K562 (cell line): ENCODE measurements at regions not wholly inside any gene's neighbourhood (a gene's known extent, or its start where the extent isn't known, plus 50 kb on each side); places are given as distances from the start of the nearest gene placed in this dataset.

Source experiments
- ATAC-seq: fragments of 200-7000 bp; cut with Tn5 transposase; 3 replicates; pipeline ENCODE4 v1.9.1; 2020; ENCODE audit warnings: moderate library complexity
- BruUV-seq: library from RNA; stranded (reverse); fragments of 400-500 nt; replicated peaks from 2 replicates; lab custom pipeline; 2021; lab: Mats Ljungman, UMichigan
- CTCF ChIA-PET: fragments of 300-600 bp; formaldehyde crosslinking; extraction: SDS; loops from one replicate; lab custom pipeline; 2021; ENCODE audit warnings: low intra/inter-chr PET ratio; lab: Yijun Ruan, JAX
- POLR2A ChIA-PET: fragments of 300-600, 350-650 bp; sonication (Branson Sonifier 250); formaldehyde crosslinking; extraction: SDS; loops from one replicate; lab custom pipeline; 2021; ENCODE audit warnings: antibody characterized with exemption, inconsistent platforms; lab: Yijun Ruan, JAX
- DNase-seq, 4 experiments: peaks; one replicate each; pipeline versions ENCODE4 v3.0.0 to v3.0.0-alpha.2; 2011 to 2018; ENCODE audit warnings: low spot score in 3 of 4, mixed read lengths in 3 of 4; ENCODE audit errors: extremely low read depth in 1 of 4
- FAIRE-seq: peaks from 2 replicates; lab custom pipeline; 2011; peaks lifted over from hg19 to GRCh38; lab: Jason Lieb, UNC
- H2AFZ ChIP-seq: 2 replicates; pipeline ENCODE4 v1.6.0; 2011; ENCODE audit warnings: low read depth, low read length, control low read depth, inconsistent platforms
- H3K27ac ChIP-seq: fragments of 200-600 bp; 3 replicates; pipeline ENCODE4 v1.8.0; 2011; ENCODE audit warnings: low read depth, mild to moderate bottlenecking, control low read depth, inconsistent platforms, low read length, moderate library complexity, mixed read lengths; ENCODE audit errors: extremely low read depth
- H3K27me3 ChIP-seq, 2 experiments: fragments of 300-600 bp in 1 of 2; 2 replicates in 1 of 2; 3 replicates in 1 of 2; pipeline versions ENCODE4 v1.6.0 to v1.8.0; 2011; ENCODE audit warnings: inconsistent platforms in 2 of 2, low read length in 2 of 2, mild to moderate bottlenecking in 1 of 2, mixed read lengths in 1 of 2, moderate library complexity in 1 of 2; ENCODE audit not compliant: control insufficient read depth in 2 of 2, insufficient read depth in 2 of 2
- H3K36me3 ChIP-seq: fragments of 300-600 bp; 3 replicates; pipeline ENCODE4 v1.8.0; 2011; ENCODE audit warnings: mild to moderate bottlenecking, low read length, inconsistent platforms; ENCODE audit not compliant: control insufficient read depth, insufficient read depth
- H3K4me1 ChIP-seq, 2 experiments: fragments of 200-600 bp in 1 of 2; replicated peaks in 1 of 2; 2 replicates in 1 of 2; 3 replicates in 1 of 2; pipeline versions ENCODE4 v1.5.1 to v1.8.0; 2011; ENCODE audit warnings: inconsistent platforms in 2 of 2, low read length in 2 of 2, mild to moderate bottlenecking in 1 of 2, mixed read lengths in 1 of 2, moderate library complexity in 1 of 2; ENCODE audit not compliant: control insufficient read depth in 2 of 2, insufficient read depth in 2 of 2
- H3K4me2 ChIP-seq: 2 replicates; pipeline ENCODE4 v1.6.1; 2011; ENCODE audit warnings: low read length, control low read depth, inconsistent platforms, mixed read lengths; ENCODE audit not compliant: insufficient read depth
- H3K4me3 ChIP-seq: fragments of 200-600 bp; sonication (generic), shearing (Covaris generic); 2 replicates; pipeline ENCODE4 v1.5.1; 2016; ENCODE audit warnings: control low read depth, inconsistent platforms
- H3K79me2 ChIP-seq: fragments of 200-600 bp; 3 replicates; pipeline ENCODE4 v1.8.0; 2011; ENCODE audit warnings: low read length, inconsistent platforms; ENCODE audit not compliant: control insufficient read depth, insufficient read depth
- H3K9ac ChIP-seq, 2 experiments: 2 replicates each; pipeline versions ENCODE4 v1.6.0 to v1.6.1; 2011; ENCODE audit warnings: low read depth in 2 of 2, low read length in 2 of 2, control low read depth in 1 of 2, inconsistent platforms in 1 of 2, mild to moderate bottlenecking in 1 of 2, mixed read lengths in 1 of 2; ENCODE audit not compliant: insufficient read depth in 1 of 2
- H3K9me1 ChIP-seq: one replicate; pipeline ENCODE4 v1.6.0; 2011; ENCODE audit warnings: inconsistent platforms, mild to moderate bottlenecking, low read length, moderate library complexity; ENCODE audit not compliant: control insufficient read depth, insufficient read depth
- H3K9me3 ChIP-seq: replicated peaks from 2 replicates; pipeline ENCODE4 v1.5.1; 2011; ENCODE audit warnings: low read depth, low read length, inconsistent platforms; ENCODE audit not compliant: control insufficient read depth, insufficient read depth
- H4K20me1 ChIP-seq: replicated peaks from 2 replicates; pipeline ENCODE4 v1.6.1; 2011; ENCODE audit warnings: low read length, inconsistent platforms, mixed read lengths; ENCODE audit not compliant: control insufficient read depth, insufficient read depth
- CEBPB ChIP-seq: fragments of 450-650 bp; IDR thresholded peaks from 2 replicates; pipeline ENCODE4 v1.6.1; 2016; ENCODE audit warnings: missing genetic modification characterization, missing compliant biosample characterization
- CEBPG ChIP-seq, 3 experiments: fragments of 200-800 bp in 1 of 3; sonication (Bioruptor generic) in 1 of 3; sonication (generic) in 1 of 3; formaldehyde crosslinking in 1 of 3; IDR thresholded peaks in 2 of 3; conservative IDR thresholded peaks in 1 of 3; 2 replicates each; pipeline versions ENCODE4 v1.6.1 to v1.8.0; 2016 to 2022; ENCODE audit warnings: missing compliant biosample characterization in 2 of 3, missing genetic modification characterization in 2 of 3, mild to moderate bottlenecking in 1 of 3, missing genetic modification reagents in 1 of 3
- SRSF3 ChIP-seq: fragments of 200-400 bp; formaldehyde crosslinking; IDR thresholded peaks from 2 replicates; pipeline ENCODE4 v1.6.1; 2016; ENCODE audit warnings: mild to moderate bottlenecking, low read length, moderate library complexity; ENCODE audit not compliant: insufficient read depth
- WGBS: fragments of 100-300 bp; shearing (Covaris generic); methylation state at CpG from one replicate; pipeline ENCODE4 v1.1.6; 2016; ENCODE audit warnings: low coverage, mixed read lengths; ENCODE audit not compliant: insufficient coverage; ENCODE audit errors: missing lambda C conversion rate; 5-methylcytosine and 5-hydroxymethylcytosine counted together
- in situ Hi-C: fragments of 300-500 bp; cut with MboI; formaldehyde crosslinking; loops from 4 replicates; pipeline ENCODE4 v1.15.0; 2018; ENCODE audit warnings: inconsistent platforms, mixed read lengths
- intact Hi-C: fragments of 100-400 bp; cut with micrococcal nuclease; formaldehyde crosslinking; loops from 2 replicates; pipeline ENCODE4 v1.14.2; 2022
- TF ChIP-seq, protein P1 (sequence below): fragments of 450-650 bp; formaldehyde crosslinking; IDR thresholded peaks from 2 replicates; pipeline ENCODE4 v1.4.0; 2022; ENCODE audit warnings: missing genetic modification characterization
- TF ChIP-seq, protein P2 (sequence below): IDR thresholded peaks from 2 replicates; pipeline ENCODE4 v1.6.1; 2016; ENCODE audit warnings: missing genetic modification characterization, missing compliant biosample characterization

DNA sequence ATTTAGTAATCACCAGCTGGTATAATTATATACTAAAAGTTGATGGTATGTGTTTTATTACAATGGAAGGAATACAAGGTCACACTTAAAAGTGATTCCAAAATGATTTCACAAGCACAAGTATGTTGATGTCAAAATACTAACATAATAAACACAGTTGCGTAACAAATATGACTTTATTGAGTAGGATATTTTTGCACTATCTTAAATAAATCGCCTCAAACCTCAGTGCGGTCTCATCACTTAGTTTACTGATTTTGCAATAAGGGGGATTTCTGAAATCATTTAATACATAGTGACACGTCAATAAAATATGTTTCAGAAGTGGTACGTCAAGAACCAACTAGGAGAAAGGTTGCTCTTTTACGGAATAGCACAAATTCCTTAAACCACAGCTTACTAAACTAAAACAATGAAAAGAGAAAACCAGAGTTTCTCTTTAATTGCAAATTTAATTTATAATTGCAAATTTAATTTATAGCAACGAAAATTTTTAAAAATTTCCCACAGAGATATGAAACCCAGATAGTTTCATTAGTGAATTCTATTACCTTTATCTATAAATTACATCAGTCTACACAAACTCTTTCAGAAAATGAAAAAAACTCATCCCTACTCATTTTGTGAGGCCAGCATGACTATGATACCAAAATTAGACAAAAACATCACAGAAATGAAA lies 304.0 kb upstream of the REG3G start:
- Histone ChIP-seq H2AFZ (no peak overlapping the region), H3K4me1 (no peaks in the 10 kb centered on the region), H3K9me1 (no peaks in the 10 kb centered on the region), H3K36me3 (no peaks in the 10 kb centered on the region), H3K9ac (no peak overlapping the region), H3K9me3 (no peaks in the 10 kb centered on the region), H3K79me2 (no peaks in the 10 kb centered on the region), H3K4me3 (no peak overlapping the region), H3K27me3 (no peaks in the 10 kb centered on the region), H3K27ac (no peak overlapping the region), H4K20me1 (no peaks in the 10 kb centered on the region), H3K4me2 (no peak overlapping the region)
- POLR2A ChIA-PET: no interaction called here
- TF ChIP-seq CEBPG (CRISPR knock-in tag; IDR thresholded peaks at IDR 0.05) (no peak), CEBPG (tag; conservative IDR thresholded peaks at IDR 0.05 in 1 of 2, IDR thresholded peaks at IDR 0.05 in 1 of 2) (0 out of 4 replicates have a peak, but pooled peaks of 1 of the 2 experiments have one; percentile 45), CEBPB (tag) (peak; percentile 57; the same call in 1 of the 2 replicates), SRSF3 (no peak)
- TF ChIP-seq, protein P1, sequence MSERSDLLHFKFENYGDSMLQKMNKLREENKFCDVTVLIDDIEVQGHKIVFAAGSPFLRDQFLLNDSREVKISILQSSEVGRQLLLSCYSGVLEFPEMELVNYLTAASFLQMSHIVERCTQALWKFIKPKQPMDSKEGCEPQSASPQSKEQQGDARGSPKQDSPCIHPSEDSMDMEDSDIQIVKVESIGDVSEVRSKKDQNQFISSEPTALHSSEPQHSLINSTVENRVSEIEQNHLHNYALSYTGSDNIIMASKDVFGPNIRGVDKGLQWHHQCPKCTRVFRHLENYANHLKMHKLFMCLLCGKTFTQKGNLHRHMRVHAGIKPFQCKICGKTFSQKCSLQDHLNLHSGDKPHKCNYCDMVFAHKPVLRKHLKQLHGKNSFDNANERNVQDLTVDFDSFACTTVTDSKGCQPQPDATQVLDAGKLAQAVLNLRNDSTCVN: no peak
- TF ChIP-seq, protein P2, sequence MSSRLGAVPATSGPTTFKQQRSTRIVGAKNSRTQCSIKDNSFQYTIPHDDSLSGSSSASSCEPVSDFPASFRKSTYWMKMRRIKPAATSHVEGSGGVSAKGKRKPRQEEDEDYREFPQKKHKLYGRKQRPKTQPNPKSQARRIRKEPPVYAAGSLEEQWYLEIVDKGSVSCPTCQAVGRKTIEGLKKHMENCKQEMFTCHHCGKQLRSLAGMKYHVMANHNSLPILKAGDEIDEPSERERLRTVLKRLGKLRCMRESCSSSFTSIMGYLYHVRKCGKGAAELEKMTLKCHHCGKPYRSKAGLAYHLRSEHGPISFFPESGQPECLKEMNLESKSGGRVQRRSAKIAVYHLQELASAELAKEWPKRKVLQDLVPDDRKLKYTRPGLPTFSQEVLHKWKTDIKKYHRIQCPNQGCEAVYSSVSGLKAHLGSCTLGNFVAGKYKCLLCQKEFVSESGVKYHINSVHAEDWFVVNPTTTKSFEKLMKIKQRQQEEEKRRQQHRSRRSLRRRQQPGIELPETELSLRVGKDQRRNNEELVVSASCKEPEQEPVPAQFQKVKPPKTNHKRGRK: no peak
- in situ Hi-C loops (no loop called here), intact Hi-C loops (no loop called here)
- 2% methylated on average over 7 of the region's 7 CpGs for WGBS
- CTCF ChIA-PET: no interaction called here
- FAIRE-seq (no peak), ATAC-seq (no peak), DNase-seq (no peak)
- BruUV-seq: no TSS peak
